ENCODE measurements at regions not wholly inside any gene's neighbourhood (a gene's known extent, or its start where the extent isn't known, plus 50 kb on each side); places are given as distances from the start of the nearest gene placed in this dataset.
"Not testable (repeated sequence)": the region's sequence is repeated elsewhere in the genome, so short reads cannot be mapped to it uniquely, and the experiment has no call there.

DNA sequence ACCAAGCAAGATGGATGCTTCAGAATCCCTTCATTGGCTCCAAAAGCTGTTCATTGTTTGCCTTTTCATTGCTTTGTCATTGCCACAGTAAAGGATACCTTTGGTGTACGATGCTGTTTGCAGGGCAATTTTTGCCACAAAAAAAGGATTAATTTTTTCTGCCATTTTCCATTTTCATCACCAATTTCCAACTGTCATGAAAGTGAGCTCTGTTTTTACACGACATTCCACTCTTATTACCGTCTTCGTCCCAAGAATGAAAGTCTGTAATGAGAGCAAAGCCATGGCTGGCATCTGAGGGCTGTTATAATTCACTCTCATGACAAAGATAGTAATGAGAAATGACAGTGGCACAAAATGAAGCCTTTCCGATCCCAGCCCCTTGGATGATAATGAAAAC is 272.7 kb upstream of the DCN start:
- no peaks in the 10 kb centered on the region for H3K27me3 ChIP-seq (ENCODE audit: insufficient read depth, low read depth)
- H3K4me2 ChIP-seq, result no peak overlapping the region
- no peaks in the 10 kb centered on the region for H3K36me3 ChIP-seq (ENCODE audit: low read depth)
- no peak for TF ChIP-seq EZH2 (IDR thresholded peaks at IDR 0.05; ENCODE audit: low read depth)
- TF ChIP-seq, protein P1, sequence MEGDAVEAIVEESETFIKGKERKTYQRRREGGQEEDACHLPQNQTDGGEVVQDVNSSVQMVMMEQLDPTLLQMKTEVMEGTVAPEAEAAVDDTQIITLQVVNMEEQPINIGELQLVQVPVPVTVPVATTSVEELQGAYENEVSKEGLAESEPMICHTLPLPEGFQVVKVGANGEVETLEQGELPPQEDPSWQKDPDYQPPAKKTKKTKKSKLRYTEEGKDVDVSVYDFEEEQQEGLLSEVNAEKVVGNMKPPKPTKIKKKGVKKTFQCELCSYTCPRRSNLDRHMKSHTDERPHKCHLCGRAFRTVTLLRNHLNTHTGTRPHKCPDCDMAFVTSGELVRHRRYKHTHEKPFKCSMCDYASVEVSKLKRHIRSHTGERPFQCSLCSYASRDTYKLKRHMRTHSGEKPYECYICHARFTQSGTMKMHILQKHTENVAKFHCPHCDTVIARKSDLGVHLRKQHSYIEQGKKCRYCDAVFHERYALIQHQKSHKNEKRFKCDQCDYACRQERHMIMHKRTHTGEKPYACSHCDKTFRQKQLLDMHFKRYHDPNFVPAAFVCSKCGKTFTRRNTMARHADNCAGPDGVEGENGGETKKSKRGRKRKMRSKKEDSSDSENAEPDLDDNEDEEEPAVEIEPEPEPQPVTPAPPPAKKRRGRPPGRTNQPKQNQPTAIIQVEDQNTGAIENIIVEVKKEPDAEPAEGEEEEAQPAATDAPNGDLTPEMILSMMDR (conservative IDR thresholded peaks at IDR 0.05), result no peak
- H2AFZ ChIP-seq, result no peak overlapping the region
- ChIA-PET POLR2A (ENCODE audit: unreplicated experiment) (interaction anchor here (0.6 kb wide), 1 partner anchor 81 kb away, joined by 6 read pairs; no protein-coding TSS in a partner anchor), CTCF (no interaction called here)
- BruUV-seq (replicated peaks), result no TSS peak
- DNase-seq, result no peak
- H3F3A ChIP-seq (ENCODE audit: insufficient read depth, low read depth), result no peaks in the 10 kb centered on the region
- H3K4me1 ChIP-seq (replicated peaks; ENCODE audit: insufficient read depth), result no peaks in the 10 kb centered on the region
- H4K20me1 ChIP-seq (ENCODE audit: insufficient read depth), result no peaks in the 10 kb centered on the region
- no peaks in the 10 kb centered on the region for H3K79me2 ChIP-seq (ENCODE audit: low read depth)
- no peak overlapping the region for H3K27ac ChIP-seq
- intact Hi-C loops (cut with micrococcal nuclease; ENCODE audit: unreplicated experiment), result no loop called here
- peaks cover 8% of the 10 kb centered on the region; the same call in 1 of the 2 replicates for H3K9me3 ChIP-seq (ENCODE audit: insufficient read depth, low read depth)
- no peaks in the 10 kb centered on the region for H3K9me2 ChIP-seq (ENCODE audit: insufficient read depth)
- no peak overlapping the region for H3K4me3 ChIP-seq

DNA sequence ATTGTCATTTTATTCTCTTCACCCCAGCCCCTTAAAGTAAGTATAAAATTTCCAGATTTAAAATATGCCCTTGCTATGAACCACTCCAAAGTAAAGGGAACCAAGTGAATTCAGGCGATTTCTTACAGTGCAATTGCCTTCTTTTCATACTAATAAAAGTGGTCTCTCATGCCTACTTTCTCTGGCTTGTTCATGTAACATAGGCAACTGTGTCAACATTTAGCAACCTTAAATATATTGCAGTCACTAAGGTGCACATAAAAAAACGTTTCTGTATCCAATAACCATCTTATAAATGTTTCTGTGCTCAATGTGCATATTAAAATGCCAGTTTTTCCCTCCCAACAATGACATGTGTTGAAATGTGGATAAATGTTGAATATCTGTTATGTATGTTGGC is 271.6 kb upstream of the DCN start:
- intact Hi-C loops (cut with micrococcal nuclease; ENCODE audit: unreplicated experiment), result no loop called here
- ChIA-PET POLR2A (ENCODE audit: unreplicated experiment) (no interaction called here), CTCF (no interaction called here)
- H3K27me3 ChIP-seq (ENCODE audit: insufficient read depth, low read depth), result no peaks in the 10 kb centered on the region
- peaks cover 8% of the 10 kb centered on the region; the same call in 1 of the 2 replicates for H3K9me3 ChIP-seq (ENCODE audit: insufficient read depth, low read depth)
- no peaks in the 10 kb centered on the region for H3K36me3 ChIP-seq (ENCODE audit: low read depth)
- H3K9me2 ChIP-seq (ENCODE audit: insufficient read depth), result no peaks in the 10 kb centered on the region
- H4K20me1 ChIP-seq (ENCODE audit: insufficient read depth), result no peaks in the 10 kb centered on the region
- no peaks in the 10 kb centered on the region for H3K4me1 ChIP-seq (replicated peaks; ENCODE audit: insufficient read depth)
- no peak for TF ChIP-seq EZH2 (IDR thresholded peaks at IDR 0.05; ENCODE audit: low read depth)
- TF ChIP-seq, protein P1 (conservative IDR thresholded peaks at IDR 0.05), result no peak
- no peak for DNase-seq
- H3F3A ChIP-seq (ENCODE audit: insufficient read depth, low read depth), result no peaks in the 10 kb centered on the region
- H3K27ac ChIP-seq, result no peak overlapping the region
- no peak overlapping the region for H3K4me3 ChIP-seq
- no peak overlapping the region for H2AFZ ChIP-seq
- no peak overlapping the region for H3K4me2 ChIP-seq
- H3K79me2 ChIP-seq (ENCODE audit: low read depth), result no peaks in the 10 kb centered on the region
- no TSS peak for BruUV-seq (replicated peaks)

DNA sequence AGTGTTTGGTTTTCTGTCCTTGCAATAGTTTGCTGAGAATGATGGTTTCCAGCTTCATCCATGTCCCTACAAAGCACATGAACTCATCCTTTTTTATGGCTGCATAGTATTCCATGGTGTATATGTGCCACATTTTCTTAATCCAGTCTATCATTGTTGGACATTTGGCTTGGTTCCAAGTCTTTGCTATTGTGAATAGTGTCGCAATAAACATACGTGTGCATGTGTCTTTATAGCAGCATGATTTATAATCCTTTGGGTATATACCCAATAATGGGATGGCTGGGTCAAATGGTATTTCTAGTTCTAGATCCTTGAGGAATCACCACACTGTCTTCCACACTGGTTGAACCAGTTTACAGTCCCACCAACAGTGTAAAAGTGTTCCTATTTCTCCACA is 269.8 kb upstream of the DCN start:
- POLR2A ChIA-PET (ENCODE audit: unreplicated experiment); H3K79me2 ChIP-seq (ENCODE audit: low read depth); intact Hi-C loops (cut with micrococcal nuclease; ENCODE audit: unreplicated experiment); H3K9me2 ChIP-seq (ENCODE audit: insufficient read depth); H4K20me1 ChIP-seq (ENCODE audit: insufficient read depth); H3K27ac ChIP-seq; H3F3A ChIP-seq (ENCODE audit: insufficient read depth, low read depth); H3K4me1 ChIP-seq (replicated peaks; ENCODE audit: insufficient read depth); H3K36me3 ChIP-seq (ENCODE audit: low read depth); CTCF ChIA-PET; H3K4me3 ChIP-seq; H3K4me2 ChIP-seq; BruUV-seq (replicated peaks); H2AFZ ChIP-seq; DNase-seq; H3K9me3 ChIP-seq (ENCODE audit: insufficient read depth, low read depth); H3K27me3 ChIP-seq (ENCODE audit: insufficient read depth, low read depth): not testable (repeated sequence)

All from PC-9 (cell line).